ENCODE measurements at regions not wholly inside any gene's neighbourhood (a gene's known extent, or its start where the extent isn't known, plus 50 kb on each side); places are given as distances from the start of the nearest gene placed in this dataset.

GRCh38 chr12:42819846-42820245 is 230.3 kb upstream of the PRICKLE1 start:
- no peaks in the 10 kb centered on the region for H4K20me1 ChIP-seq (ENCODE audit: insufficient read depth, poor library complexity, severe bottlenecking)
- H3K4me2 ChIP-seq: no peak overlapping the region
- H3K4me1 ChIP-seq (ENCODE audit: insufficient read depth): no peaks in the 10 kb centered on the region
- no peaks in the 10 kb centered on the region for H3K36me3 ChIP-seq (replicated peaks; ENCODE audit: insufficient read depth, low read depth)
- DNase-seq (ENCODE audit: low spot score): peak; percentile 23
- WGBS (ENCODE audit: low lambda C conversion rate, missing lambda C conversion rate): 51% methylated on average over 6 of the region's 6 CpGs
- peak overlapping the region; percentile 64 for H3K27ac ChIP-seq
- H3K9me2 ChIP-seq (replicated peaks; ENCODE audit: insufficient read depth): no peaks in the 10 kb centered on the region
- H3K4me3 ChIP-seq: no peak overlapping the region
- TF ChIP-seq EZH2 (IDR thresholded peaks at IDR 0.05; ENCODE audit: borderline replicate concordance): no peak
- TF ChIP-seq CTCF (IDR thresholded peaks at IDR 0.05; ENCODE audit: poor library complexity): no peak
- no peak for TF ChIP-seq EZH2phosphoT487 (IDR thresholded peaks at IDR 0.05; ENCODE audit: low read depth, severe bottlenecking, unreplicated experiment)
- H3K9me3 ChIP-seq (ENCODE audit: low read depth): no peaks in the 10 kb centered on the region
- H3K27me3 ChIP-seq: no peaks in the 10 kb centered on the region
- no peak overlapping the region for H2AFZ ChIP-seq
- no peaks in the 10 kb centered on the region for H3K79me2 ChIP-seq

- Histone ChIP-seq H3K27me3 (no peaks in the 10 kb centered on the region), H3K4me2 (no peak overlapping the region), H3K4me3 (no peak overlapping the region), H3K79me2 (no peaks in the 10 kb centered on the region), H3K27ac (no peak overlapping the region), H3K9me3 (ENCODE audit: low read depth) (no peaks in the 10 kb centered on the region), H3K4me1 (ENCODE audit: insufficient read depth) (peaks cover 2% of the 10 kb centered on the region), H3K9me2 (replicated peaks; ENCODE audit: insufficient read depth) (no peaks in the 10 kb centered on the region), H3K36me3 (replicated peaks; ENCODE audit: insufficient read depth, low read depth) (no peaks in the 10 kb centered on the region), H2AFZ (no peak overlapping the region), H4K20me1 (ENCODE audit: insufficient read depth, poor library complexity, severe bottlenecking) (no peaks in the 10 kb centered on the region)
- no peak for DNase-seq (ENCODE audit: low spot score)
- TF ChIP-seq EZH2phosphoT487 (IDR thresholded peaks at IDR 0.05; ENCODE audit: low read depth, severe bottlenecking, unreplicated experiment) (no peak), EZH2 (IDR thresholded peaks at IDR 0.05; ENCODE audit: borderline replicate concordance) (no peak), CTCF (IDR thresholded peaks at IDR 0.05; ENCODE audit: poor library complexity) (no peak)
- 61% methylated on average over 2 of the region's 2 CpGs for WGBS (ENCODE audit: low lambda C conversion rate, missing lambda C conversion rate)
Observed at GRCh38 chr12:42815068-42815467, 225.5 kb upstream of the PRICKLE1 start.

GRCh38 chr12:42812871-42813270 is 223.3 kb upstream of the PRICKLE1 start:
- 67% methylated on average over 3 of the region's 3 CpGs for WGBS (ENCODE audit: low lambda C conversion rate, missing lambda C conversion rate)
- H4K20me1 ChIP-seq (ENCODE audit: insufficient read depth, poor library complexity, severe bottlenecking): no peaks in the 10 kb centered on the region
- H3K36me3 ChIP-seq (replicated peaks; ENCODE audit: insufficient read depth, low read depth): no peaks in the 10 kb centered on the region
- H3K4me2 ChIP-seq: no peak overlapping the region
- DNase-seq (ENCODE audit: low spot score): no peak
- H3K9me2 ChIP-seq (replicated peaks; ENCODE audit: insufficient read depth): no peaks in the 10 kb centered on the region
- no peak for TF ChIP-seq EZH2 (IDR thresholded peaks at IDR 0.05; ENCODE audit: borderline replicate concordance)
- TF ChIP-seq EZH2phosphoT487 (IDR thresholded peaks at IDR 0.05; ENCODE audit: low read depth, severe bottlenecking, unreplicated experiment): no peak
- no peak for TF ChIP-seq CTCF (IDR thresholded peaks at IDR 0.05; ENCODE audit: poor library complexity)
- H3K27me3 ChIP-seq: no peaks in the 10 kb centered on the region
- no peak overlapping the region for H2AFZ ChIP-seq
- H3K4me3 ChIP-seq: no peak overlapping the region
- H3K9me3 ChIP-seq (ENCODE audit: low read depth): no peaks in the 10 kb centered on the region
- H3K27ac ChIP-seq: no peak overlapping the region
- no peaks in the 10 kb centered on the region for H3K79me2 ChIP-seq
- H3K4me1 ChIP-seq (ENCODE audit: insufficient read depth): peaks cover 10% of the 10 kb centered on the region

- no peaks in the 10 kb centered on the region for H3K9me2 ChIP-seq (replicated peaks; ENCODE audit: insufficient read depth)
- peaks cover 10% of the 10 kb centered on the region for H3K4me1 ChIP-seq (ENCODE audit: insufficient read depth)
- no peaks in the 10 kb centered on the region for H3K79me2 ChIP-seq
- no peak overlapping the region for H3K4me2 ChIP-seq
- TF ChIP-seq EZH2phosphoT487 (IDR thresholded peaks at IDR 0.05; ENCODE audit: low read depth, severe bottlenecking, unreplicated experiment) (no peak), EZH2 (IDR thresholded peaks at IDR 0.05; ENCODE audit: borderline replicate concordance) (no peak), CTCF (IDR thresholded peaks at IDR 0.05; ENCODE audit: poor library complexity) (no peak)
- no peaks in the 10 kb centered on the region for H3K36me3 ChIP-seq (replicated peaks; ENCODE audit: insufficient read depth, low read depth)
- H2AFZ ChIP-seq: no peak overlapping the region
- no peak overlapping the region for H3K27ac ChIP-seq
- H3K9me3 ChIP-seq (ENCODE audit: low read depth): no peaks in the 10 kb centered on the region
- H3K4me3 ChIP-seq: no peak overlapping the region
- H3K27me3 ChIP-seq: no peaks in the 10 kb centered on the region
- no peaks in the 10 kb centered on the region for H4K20me1 ChIP-seq (ENCODE audit: insufficient read depth, poor library complexity, severe bottlenecking)
- DNase-seq (ENCODE audit: low spot score): no peak
Observed at GRCh38 chr12:42812086-42812485, 222.5 kb upstream of the PRICKLE1 start.
